WI38 (cell line): ENCODE measurements at regions not wholly inside any gene's neighbourhood (a gene's known extent, or its start where the extent isn't known, plus 50 kb on each side); places are given as distances from the start of the nearest gene placed in this dataset.

ENCODE experiments used
- H3K4me3 ChIP-seq: 2 replicates; pipeline ENCODE4 v1.5.1; 2011; ENCODE audit warnings: low read depth, mild to moderate bottlenecking, control low read depth, low read length
- TF ChIP-seq, protein P1 (sequence below): IDR thresholded peaks from 2 replicates; pipeline ENCODE4 v1.5.1; 2012; ENCODE audit warnings: low read depth, mild to moderate bottlenecking, control low read depth, low read length

DNA sequence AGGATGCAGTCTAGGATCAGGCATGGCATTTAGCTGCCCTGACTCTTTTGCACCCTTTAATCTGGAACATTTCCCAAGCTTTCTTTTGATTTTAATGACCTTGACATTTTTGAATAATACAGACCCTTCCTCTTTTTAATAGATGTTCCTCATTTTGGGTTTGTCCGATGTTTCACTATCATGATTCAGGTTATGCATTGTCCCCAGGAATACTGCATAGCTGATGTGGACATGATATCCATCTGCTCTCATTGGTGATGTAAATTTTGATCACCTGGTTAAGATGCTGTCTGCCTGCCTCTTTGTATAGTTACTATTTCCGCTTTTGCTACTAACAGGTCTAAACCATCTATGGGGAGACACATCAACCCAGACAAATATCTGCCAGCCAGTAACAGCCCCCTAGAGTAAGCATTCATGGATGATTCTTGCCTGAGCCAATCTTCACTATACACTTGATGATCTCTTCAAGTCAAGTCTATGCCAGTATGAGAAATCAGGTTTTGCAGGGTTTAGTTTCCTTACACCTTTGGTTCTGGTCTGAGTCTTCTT, 50.6 kb upstream of the ULK4 start:
- H3K4me3 ChIP-seq, result no peak overlapping the region; the same call in 1 of the 2 replicates
- TF ChIP-seq, protein P1, sequence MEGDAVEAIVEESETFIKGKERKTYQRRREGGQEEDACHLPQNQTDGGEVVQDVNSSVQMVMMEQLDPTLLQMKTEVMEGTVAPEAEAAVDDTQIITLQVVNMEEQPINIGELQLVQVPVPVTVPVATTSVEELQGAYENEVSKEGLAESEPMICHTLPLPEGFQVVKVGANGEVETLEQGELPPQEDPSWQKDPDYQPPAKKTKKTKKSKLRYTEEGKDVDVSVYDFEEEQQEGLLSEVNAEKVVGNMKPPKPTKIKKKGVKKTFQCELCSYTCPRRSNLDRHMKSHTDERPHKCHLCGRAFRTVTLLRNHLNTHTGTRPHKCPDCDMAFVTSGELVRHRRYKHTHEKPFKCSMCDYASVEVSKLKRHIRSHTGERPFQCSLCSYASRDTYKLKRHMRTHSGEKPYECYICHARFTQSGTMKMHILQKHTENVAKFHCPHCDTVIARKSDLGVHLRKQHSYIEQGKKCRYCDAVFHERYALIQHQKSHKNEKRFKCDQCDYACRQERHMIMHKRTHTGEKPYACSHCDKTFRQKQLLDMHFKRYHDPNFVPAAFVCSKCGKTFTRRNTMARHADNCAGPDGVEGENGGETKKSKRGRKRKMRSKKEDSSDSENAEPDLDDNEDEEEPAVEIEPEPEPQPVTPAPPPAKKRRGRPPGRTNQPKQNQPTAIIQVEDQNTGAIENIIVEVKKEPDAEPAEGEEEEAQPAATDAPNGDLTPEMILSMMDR, result no peak
